Renal pelvis (tissue), 1 donor: ENCODE measurements at regions not wholly inside any gene's neighbourhood (a gene's known extent, or its start where the extent isn't known, plus 50 kb on each side); places are given as distances from the start of the nearest gene placed in this dataset.
"Not testable (repeated sequence)": the region's sequence is repeated elsewhere in the genome, so short reads cannot be mapped to it uniquely, and the experiment has no call there.

Source experiments
- DNase-seq: peaks from one replicate; pipeline ENCODE4 v3.0.0-alpha.2; 2013

DNA sequence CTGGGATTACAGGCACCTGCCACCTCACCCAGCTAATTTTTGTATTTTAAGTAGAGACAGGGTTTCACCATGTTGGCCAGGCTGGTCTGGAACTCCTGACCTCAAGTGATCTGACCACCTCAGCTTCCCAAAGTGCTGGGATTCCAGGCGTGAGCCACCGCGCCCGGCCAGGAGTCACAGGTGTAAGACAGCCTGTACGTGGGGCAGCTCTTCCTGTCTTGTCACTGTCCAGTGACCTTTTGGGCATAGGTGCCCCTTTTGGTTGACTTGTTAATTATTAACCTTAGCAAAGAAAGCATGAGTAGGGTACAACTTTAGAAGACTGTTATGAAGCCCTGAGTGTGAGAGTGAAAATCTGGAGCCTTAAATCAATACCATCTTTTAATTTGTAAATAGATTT lies 703.7 kb upstream of the SOX11 start:
- not testable (repeated sequence) for DNase-seq

DNA sequence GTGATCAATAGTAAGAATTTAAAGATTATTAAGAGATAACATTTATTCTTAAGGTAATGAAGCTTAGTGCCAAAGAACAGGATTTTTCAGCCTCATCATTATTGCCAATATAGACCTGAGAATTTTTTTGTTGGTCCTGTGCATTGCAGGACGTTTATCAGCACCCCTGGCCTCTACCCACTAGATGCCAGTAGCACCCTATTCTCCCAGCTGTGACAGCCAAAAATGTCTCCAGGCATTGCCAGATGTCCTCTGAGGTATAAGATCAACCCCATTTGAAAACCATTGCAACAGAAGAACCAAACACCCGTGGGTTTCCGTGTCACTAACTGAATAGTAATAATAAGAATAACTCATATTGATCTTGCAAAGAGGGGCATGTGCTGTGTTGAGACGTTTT lies 700.0 kb upstream of the SOX11 start:
- DNase-seq, result no peak

DNA sequence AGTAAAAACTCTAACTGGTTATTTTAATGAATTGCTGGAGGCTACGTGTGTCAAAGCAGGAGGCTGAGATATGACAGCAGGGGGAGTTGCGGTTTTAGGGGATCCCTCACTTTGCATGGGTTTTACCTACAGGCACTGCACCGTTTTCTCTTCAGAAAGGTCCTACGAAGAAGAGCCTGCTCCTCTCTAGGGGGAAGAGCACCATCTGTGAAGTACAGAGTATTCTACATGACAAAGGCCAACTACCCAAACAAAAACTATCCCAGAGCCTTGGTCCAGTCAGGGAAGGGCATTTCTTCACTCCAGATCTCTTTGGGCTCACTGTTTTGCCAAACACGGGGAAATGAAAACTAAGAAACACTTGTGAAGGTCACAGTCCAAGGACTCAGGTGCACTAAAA lies 696.7 kb upstream of the SOX11 start:
- DNase-seq, result no peak

DNA sequence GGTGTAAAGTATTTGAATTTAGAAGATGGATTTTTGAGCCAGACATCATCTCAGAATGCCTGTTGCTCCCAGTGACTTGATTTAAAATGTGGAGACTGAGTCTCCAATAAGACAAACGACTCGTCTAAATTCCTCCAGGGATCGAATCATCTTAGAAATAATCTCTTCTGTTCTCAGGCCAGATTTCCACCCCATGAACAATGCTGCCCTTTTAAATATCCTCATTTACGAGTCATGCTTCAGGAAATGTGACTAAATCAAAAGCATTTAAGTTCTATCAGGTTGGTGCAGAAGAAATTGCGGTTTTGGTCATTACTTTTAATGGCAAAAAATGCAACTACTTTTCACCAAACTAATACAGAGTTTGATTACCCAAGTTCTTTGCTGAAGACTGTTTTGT lies 684.6 kb upstream of the SOX11 start:
- DNase-seq, result no peak

DNA sequence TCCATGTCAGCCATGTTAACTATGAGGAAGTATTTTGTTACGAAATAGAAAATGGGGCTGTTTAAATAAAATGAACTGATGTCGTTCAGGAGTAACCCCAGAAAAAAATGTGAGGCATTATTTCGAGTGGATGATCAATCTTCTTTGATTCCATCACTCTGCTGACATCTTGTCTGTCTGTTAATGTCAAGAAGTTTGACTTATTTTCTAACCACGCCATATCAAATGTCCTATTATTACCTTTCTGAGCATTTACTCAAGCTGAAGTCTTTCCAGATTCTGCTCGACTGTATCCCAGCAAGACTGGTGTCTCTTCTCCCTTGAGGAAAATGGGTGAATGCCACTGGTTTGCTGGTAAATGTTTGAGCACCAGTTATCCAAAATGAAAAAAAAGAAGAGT lies 672.9 kb upstream of the SOX11 start:
- no peak for DNase-seq

DNA sequence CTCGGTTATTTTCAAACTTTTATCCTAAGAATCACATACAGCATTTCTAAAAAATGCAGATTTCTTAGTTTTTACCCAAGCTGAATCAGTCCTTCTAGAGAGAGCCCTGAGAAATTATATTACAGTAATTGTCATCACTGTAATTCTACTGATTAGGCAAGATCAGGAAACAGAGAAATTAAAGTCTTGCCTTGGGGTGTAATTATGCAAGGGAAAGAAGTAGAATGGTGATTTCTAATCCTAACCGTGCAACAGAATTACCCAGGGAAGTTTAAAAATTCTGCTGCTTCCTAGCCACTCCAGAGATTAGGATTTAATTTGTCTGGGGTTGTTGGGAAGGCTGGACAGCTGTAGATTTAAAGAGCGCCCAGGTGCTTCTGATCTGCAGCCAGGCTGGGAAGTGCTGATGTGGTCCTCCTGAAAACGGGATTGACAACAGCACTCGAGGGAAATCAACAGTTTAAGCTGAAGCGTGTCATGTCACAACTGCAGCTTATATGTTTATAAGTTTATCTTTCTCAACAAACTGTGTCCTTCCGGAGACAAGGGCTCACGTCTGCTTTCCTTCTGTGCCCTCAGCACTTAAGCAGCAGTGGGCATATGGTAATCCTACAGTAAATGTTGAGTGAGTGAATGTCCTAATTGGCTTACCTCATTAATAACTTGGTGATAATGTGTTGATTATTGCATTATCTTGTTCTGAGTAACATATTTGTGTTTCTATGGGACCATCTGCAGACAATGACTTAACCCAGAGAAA lies 671.9 kb upstream of the SOX11 start:
- no peak for DNase-seq

DNA sequence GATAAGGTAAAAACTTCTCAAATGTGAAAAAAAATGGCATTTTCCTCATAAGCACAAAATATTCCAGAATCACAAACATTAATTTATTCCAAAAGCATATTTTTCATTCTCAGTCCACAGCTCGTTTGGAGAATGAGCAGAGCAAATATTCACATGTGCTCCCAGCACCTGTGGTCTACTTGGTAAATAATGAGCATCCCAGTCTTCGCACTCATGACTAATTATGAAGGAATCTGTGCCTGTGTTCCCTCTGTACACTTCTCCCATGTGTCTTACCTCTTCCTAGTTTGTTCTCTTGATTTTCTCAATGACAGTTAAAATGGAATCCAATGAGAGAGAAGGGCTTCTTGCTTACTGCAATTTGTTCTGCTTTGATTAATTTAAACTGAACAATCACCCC lies 671.0 kb upstream of the SOX11 start:
- DNase-seq, result no peak

- DNase-seq, result no peak
Measured at GRCh38 chr2:5022061-5022460, 670.1 kb upstream of the SOX11 start.

DNA sequence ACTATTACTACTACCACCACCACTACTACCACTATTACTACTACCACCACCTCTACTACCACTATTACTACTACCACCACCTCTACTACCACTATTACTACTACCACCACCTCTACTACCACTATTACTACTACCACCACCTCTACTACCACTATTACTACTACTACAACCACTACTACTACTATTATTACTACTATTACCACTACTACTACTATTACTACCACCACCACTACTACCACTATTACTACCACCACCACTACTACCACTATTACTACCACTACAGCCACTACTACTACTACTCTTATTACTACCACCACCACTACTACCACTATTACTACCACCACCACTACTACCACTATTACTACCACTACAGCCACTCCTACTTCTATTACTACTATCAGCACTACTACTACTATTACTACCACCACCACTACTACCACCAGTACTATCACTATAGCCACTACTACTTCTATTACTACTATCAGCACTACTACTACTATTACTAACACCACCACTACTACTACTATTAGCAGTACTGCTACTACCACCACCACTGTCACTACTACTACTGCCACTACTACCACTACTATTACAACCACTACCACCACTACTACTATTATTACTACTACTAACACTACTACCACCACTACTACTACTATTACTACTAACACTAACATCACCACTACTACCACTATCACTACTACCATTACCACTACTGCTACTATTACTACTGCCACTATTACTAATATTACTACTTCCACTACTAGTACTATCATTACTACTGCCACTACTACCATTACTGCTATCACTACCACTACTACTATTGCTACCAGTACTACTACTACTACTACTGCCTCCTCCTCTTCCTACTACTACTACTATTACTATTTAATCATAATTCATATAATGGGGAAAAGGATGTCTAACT lies 669.2 kb upstream of the SOX11 start:
- DNase-seq, result not testable (repeated sequence)

- DNase-seq, result no peak
Measured at GRCh38 chr2:5026571-5027234, 665.5 kb upstream of the SOX11 start.

DNA sequence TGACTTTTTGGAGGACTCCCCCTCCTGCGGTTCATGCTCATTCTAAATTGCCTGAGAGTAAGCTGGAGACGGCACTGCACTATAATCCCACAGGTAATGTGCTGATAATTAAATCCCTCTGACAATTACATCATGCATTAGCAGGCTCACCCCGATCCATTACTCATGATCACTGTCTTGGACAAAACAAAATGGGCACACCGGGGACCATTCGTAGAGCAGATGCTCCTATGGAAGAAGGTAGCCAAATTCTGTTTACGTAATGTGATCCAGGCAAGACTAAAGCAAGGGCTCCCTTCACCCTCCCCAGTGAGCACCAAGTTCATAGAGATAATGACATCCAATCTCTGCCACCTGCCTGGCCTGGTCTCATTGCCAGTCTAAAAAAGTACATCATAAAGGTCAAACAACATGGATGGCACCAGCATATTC lies 657.1 kb upstream of the SOX11 start:
- no peak for DNase-seq

DNA sequence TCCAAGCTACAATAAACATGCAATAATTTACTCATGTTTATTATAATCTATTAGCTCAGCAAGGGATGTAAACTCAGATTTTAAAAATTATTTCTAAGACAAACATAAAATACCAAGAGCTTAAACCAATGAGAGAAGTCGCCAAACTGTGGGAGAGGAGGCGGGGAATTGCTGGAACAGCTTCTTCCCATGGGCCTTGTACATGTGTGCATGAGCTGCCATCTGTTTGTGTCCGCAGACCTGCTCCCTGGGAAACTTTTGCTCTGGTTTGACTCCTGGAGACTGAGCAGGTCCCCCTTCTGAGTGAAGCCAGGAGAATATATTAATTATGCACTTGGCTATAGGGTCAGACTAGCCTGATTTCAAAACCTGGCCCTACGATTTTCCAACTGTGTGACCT lies 655.9 kb upstream of the SOX11 start:
- DNase-seq, result no peak

GRCh38 chr2:5039241-5039975 lies 652.8 kb upstream of the SOX11 start:
- DNase-seq, result no peak

DNA sequence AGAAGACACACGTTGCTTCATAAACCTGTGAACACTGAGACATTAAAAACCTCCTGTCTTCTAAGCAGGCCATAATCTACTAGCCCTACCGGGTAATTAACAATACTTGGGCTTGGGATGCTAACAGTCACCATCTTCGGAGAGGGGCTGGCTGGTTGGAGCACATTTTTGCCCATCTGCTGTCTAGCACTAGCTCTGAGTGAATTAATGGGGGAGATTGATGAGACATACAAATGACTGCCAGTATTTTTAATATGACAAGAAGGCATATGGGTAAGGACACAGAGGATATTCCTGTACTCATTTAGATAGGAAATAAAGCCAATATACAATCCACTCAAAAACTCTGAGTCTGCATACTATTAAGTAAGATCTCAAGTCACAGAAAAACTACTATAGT lies 651.6 kb upstream of the SOX11 start:
- no peak for DNase-seq

GRCh38 chr2:5041501-5041900 lies 650.7 kb upstream of the SOX11 start:
- no peak for DNase-seq

GRCh38 chr2:5042666-5043440 lies 649.3 kb upstream of the SOX11 start:
- no peak for DNase-seq

- no peak for DNase-seq
Measured at GRCh38 chr2:5051300-5051699, 640.9 kb upstream of the SOX11 start.

DNA sequence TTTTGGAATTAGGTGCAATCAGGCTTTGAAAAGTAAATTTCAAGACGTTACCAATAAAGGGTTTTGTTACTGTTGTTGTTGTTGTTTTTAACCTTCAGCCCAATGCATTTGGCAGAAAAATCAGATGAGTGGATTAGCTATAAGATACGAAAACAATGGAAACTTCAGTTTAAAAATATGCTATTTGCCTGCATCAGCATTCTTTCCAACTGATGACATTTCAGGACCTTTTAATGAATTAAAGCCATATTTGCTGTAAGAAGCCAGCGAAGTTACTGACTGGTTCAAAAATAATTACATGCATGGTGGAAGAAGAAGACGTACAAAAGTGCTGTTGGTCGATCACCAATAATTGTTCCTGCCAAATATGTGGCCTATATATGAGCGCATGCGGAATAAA lies 639.3 kb upstream of the SOX11 start:
- no peak for DNase-seq

GRCh38 chr2:5057891-5058351 lies 634.3 kb upstream of the SOX11 start:
- DNase-seq, result no peak

DNA sequence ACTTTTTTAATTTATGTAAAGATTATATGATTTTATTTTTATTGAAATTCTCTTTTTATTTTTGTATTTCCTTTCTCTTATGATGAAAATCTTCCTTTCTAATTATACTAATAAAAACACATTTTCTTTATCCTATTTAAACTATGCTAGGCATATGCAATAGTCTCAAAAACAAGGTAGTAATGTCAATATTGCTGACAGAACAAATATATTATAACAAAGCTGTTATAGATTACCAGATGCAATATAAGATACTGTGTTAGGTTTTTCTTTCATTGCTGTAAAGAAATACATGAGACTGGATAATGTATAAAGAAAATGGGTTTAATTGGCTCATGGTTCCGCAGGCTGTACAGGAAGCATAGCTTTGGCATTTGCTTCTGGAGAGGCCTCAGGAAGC lies 631.2 kb upstream of the SOX11 start:
- DNase-seq, result no peak

DNA sequence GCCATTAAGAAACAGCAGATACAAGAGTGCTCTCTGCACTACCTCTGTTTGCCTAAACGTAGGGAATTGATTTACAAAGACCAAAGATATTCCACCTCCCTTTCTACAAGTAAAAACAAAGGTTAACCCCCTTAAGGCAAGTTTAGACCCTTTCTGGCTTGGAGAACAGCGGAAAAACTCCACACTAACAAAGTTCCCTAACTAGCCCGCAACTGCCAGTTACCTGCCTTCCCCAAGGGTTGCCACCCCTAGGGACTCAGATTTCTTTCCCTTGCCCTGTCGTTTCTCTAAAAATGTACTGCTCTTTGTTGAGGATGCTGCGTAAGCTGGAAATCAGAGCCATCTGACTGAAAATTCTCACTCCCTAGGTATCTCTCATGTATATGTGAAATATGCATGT lies 627.5 kb upstream of the SOX11 start:
- DNase-seq, result no peak
